GM13976 (cell line): ENCODE measurements at regions not wholly inside any gene's neighbourhood (a gene's known extent, or its start where the extent isn't known, plus 50 kb on each side); places are given as distances from the start of the nearest gene placed in this dataset.
"Not testable (repeated sequence)": the region's sequence is repeated elsewhere in the genome, so short reads cannot be mapped to it uniquely, and the experiment has no call there.

Source experiments
- DNase-seq: peaks from one replicate; pipeline ENCODE4 v3.0.0; 2012; ENCODE audit warnings: low spot score
- in situ Hi-C: fragments of 300-500 bp; cut with MboI; formaldehyde crosslinking; loops from one replicate; pipeline ENCODE4 v1.12.0; 2022; ENCODE audit warnings: low sequenced_read_pairs, mixed read lengths, inconsistent platforms; ENCODE audit not compliant: unreplicated experiment
- TF ChIP-seq, protein P1 (sequence below): IDR thresholded peaks from 2 replicates; pipeline ENCODE4 v1.5.1; 2012; ENCODE audit warnings: borderline replicate concordance, mild to moderate bottlenecking; ENCODE audit not compliant: insufficient read depth; ENCODE audit errors: extremely low read depth, missing control alignments, control extremely low read depth

DNA sequence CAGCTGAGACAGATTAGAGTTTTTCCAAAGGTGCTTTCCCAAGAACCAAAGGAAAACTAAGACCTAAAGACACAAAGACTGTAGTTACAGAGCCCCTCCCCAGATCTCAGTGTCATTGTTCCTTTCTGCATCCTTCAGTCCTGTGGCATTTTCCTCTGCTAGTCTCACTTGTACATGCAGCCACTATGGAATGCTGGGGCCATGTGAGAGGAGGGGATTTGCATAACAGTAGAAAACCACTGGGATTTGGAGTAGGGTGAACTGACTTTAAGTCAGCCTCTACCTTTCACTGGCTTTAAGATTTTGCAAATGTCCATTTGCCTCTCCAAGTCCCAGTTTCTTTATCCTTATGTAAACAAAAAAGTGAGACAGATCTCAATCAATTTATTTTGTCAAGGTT is 119.4 kb upstream of the F3 start:
- no peak for DNase-seq
- TF ChIP-seq, protein P1, sequence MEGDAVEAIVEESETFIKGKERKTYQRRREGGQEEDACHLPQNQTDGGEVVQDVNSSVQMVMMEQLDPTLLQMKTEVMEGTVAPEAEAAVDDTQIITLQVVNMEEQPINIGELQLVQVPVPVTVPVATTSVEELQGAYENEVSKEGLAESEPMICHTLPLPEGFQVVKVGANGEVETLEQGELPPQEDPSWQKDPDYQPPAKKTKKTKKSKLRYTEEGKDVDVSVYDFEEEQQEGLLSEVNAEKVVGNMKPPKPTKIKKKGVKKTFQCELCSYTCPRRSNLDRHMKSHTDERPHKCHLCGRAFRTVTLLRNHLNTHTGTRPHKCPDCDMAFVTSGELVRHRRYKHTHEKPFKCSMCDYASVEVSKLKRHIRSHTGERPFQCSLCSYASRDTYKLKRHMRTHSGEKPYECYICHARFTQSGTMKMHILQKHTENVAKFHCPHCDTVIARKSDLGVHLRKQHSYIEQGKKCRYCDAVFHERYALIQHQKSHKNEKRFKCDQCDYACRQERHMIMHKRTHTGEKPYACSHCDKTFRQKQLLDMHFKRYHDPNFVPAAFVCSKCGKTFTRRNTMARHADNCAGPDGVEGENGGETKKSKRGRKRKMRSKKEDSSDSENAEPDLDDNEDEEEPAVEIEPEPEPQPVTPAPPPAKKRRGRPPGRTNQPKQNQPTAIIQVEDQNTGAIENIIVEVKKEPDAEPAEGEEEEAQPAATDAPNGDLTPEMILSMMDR = no peak
- in situ Hi-C loops = no loop called here

DNA sequence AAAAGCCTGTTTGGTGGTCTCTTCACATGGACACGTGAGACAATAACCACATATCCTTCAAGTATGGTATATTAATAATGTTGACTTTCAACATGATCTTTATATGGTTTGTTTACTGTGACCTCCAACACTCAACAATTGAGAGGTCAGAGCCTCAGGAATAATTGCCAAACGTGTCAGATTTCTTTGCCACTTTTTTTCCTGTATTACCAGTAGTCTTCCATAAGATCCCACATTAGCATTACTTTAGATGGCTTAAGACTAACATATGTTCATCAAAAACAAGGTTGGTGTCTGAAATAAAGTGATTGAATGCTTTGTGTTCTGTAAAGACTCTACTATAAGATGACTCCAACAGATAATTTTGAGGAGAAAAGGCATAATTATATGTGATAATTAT is 118.7 kb upstream of the F3 start:
- TF ChIP-seq, protein P1 = no peak
- in situ Hi-C loops = no loop called here

GRCh38 chr1:94659202-94659601 is 117.6 kb upstream of the F3 start:
- in situ Hi-C loops, DNase-seq: not testable (repeated sequence)

More for the DNA sequence above, 118.7 kb upstream of the F3 start:
- no peak for DNase-seq

DNA sequence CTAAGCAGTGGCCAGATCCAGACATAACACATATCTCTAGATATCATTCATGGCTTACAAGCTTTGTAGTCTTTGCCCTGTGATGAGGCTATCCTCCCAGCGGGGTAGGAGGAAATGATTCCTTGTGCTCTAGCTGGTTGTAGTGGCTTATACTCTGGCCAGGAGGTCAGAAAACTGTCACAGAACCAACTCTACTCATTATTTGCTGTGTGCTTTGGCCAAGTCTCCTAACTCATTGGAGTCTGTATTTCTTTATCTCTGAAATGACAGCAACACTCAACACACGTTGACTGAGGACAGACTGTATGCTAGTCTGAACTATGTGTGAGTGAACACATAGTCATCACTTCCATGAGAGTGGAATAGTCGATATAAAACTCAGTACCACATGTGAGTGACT is 116.7 kb upstream of the F3 start:
- no peak for DNase-seq
- TF ChIP-seq, protein P1 = no peak
- in situ Hi-C loops = no loop called here

DNA sequence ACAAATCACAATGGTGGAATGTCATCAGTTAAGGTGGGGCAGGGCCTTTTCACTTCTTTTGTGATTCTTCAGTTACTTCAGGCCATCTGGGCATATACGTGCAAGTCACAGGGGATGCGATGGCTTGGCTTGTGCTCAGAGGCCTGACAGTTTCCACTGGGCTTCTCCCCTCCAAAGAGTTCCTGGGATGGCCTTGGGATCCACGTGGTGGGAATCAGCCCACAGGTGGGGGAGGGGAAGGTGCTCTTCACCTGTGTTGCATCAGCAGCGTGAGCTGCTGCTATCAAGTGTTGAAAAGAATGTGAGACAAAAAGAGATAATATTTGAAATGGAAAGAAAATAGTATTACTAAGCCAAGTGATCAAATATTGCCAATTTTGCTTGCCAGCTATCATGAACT is 116.2 kb upstream of the F3 start:
- in situ Hi-C loops, DNase-seq: not testable (repeated sequence)

- in situ Hi-C loops = no loop called here
- TF ChIP-seq, protein P1 = no peak
- no peak for DNase-seq
These were observed 115.4 kb upstream of the F3 start for GRCh38 chr1:94656967-94657366.

- TF ChIP-seq, protein P1 = no peak
- in situ Hi-C loops = no loop called here
- DNase-seq = no peak
These were observed 113.4 kb upstream of the F3 start for GRCh38 chr1:94654919-94655318.

- DNase-seq = no peak
- TF ChIP-seq, protein P1 = no peak
- in situ Hi-C loops = no loop called here
These were observed 112.9 kb upstream of the F3 start for GRCh38 chr1:94654459-94654858.
